WERI-Rb-1 (cell line): ENCODE measurements at regions not wholly inside any gene's neighbourhood (a gene's known extent, or its start where the extent isn't known, plus 50 kb on each side); places are given as distances from the start of the nearest gene placed in this dataset.

ENCODE experiments used
- DNase-seq: peaks from one replicate; pipeline ENCODE4 v3.0.0-alpha.2; 2020
- H3K27ac ChIP-seq: fragments of 250-450 bp; sonication (Bioruptor Pico); 2 replicates; pipeline ENCODE4 v1.5.1; 2020; ENCODE audit warnings: mild to moderate bottlenecking, moderate library complexity
- H3K27me3 ChIP-seq: fragments of 250-450 bp; sonication (Bioruptor Pico); 2 replicates; pipeline ENCODE4 v1.5.1; 2021; ENCODE audit warnings: mild to moderate bottlenecking, low read depth, moderate library complexity; ENCODE audit not compliant: insufficient read depth, severe bottlenecking
- H3K36me3 ChIP-seq: fragments of 250-450 bp; sonication (Bioruptor Pico); 2 replicates; pipeline ENCODE4 v1.5.1; 2020; ENCODE audit warnings: mild to moderate bottlenecking, moderate library complexity
- H3K4me3 ChIP-seq: 2 replicates; pipeline ENCODE4 v1.5.1; 2011; ENCODE audit warnings: low read depth, mild to moderate bottlenecking, control low read depth, low read length
- H3K9me3 ChIP-seq: fragments of 250-450 bp; sonication (Bioruptor Pico); 2 replicates; pipeline ENCODE4 v1.5.1; 2021; ENCODE audit warnings: mild to moderate bottlenecking, moderate library complexity; ENCODE audit not compliant: severe bottlenecking
- CTCF ChIP-seq: IDR thresholded peaks from 2 replicates; pipeline ENCODE4 v1.5.1; 2011; ENCODE audit warnings: low read depth, mild to moderate bottlenecking, control low read depth, inconsistent platforms, low read length

GRCh38 chr4:117610706-117611308 lies 423.5 kb upstream of the NDST3 start:
- DNase-seq, result no peak
- H3K9me3 ChIP-seq, result no peaks in the 10 kb centered on the region
- no peak overlapping the region for H3K4me3 ChIP-seq
- no peaks in the 10 kb centered on the region for H3K36me3 ChIP-seq
- H3K27ac ChIP-seq, result no peak overlapping the region
- H3K27me3 ChIP-seq, result no peaks in the 10 kb centered on the region
- TF ChIP-seq CTCF, result no peak

- Histone ChIP-seq H3K36me3 (no peaks in the 10 kb centered on the region), H3K27me3 (no peaks in the 10 kb centered on the region), H3K9me3 (no peaks in the 10 kb centered on the region), H3K27ac (no peak overlapping the region), H3K4me3 (no peak overlapping the region)
- no peak for TF ChIP-seq CTCF
- no peak for DNase-seq
These were observed 412.6 kb upstream of the NDST3 start for GRCh38 chr4:117621673-117622072.

GRCh38 chr4:117623326-117623725 lies 411.0 kb upstream of the NDST3 start:
- no peak for DNase-seq
- TF ChIP-seq CTCF, result no peak
- Histone ChIP-seq H3K27ac (no peak overlapping the region), H3K27me3 (no peaks in the 10 kb centered on the region), H3K4me3 (no peak overlapping the region), H3K36me3 (no peaks in the 10 kb centered on the region), H3K9me3 (no peaks in the 10 kb centered on the region)

GRCh38 chr4:117626664-117627063 lies 407.6 kb upstream of the NDST3 start:
- DNase-seq, result no peak
- Histone ChIP-seq H3K4me3 (no peak overlapping the region), H3K36me3 (no peaks in the 10 kb centered on the region), H3K27ac (no peak overlapping the region), H3K9me3 (no peaks in the 10 kb centered on the region), H3K27me3 (no peaks in the 10 kb centered on the region)
- no peak for TF ChIP-seq CTCF

GRCh38 chr4:117634716-117635115 lies 399.6 kb upstream of the NDST3 start:
- H3K4me3 ChIP-seq, result no peak overlapping the region
- no peak for TF ChIP-seq CTCF

GRCh38 chr4:117637347-117637746 lies 396.9 kb upstream of the NDST3 start:
- H3K27ac ChIP-seq, result no peak overlapping the region
- DNase-seq, result no peak
- no peaks in the 10 kb centered on the region for H3K27me3 ChIP-seq
- no peaks in the 10 kb centered on the region for H3K36me3 ChIP-seq
- TF ChIP-seq CTCF, result no peak
- no peak overlapping the region for H3K4me3 ChIP-seq
- H3K9me3 ChIP-seq, result no peaks in the 10 kb centered on the region

More at GRCh38 chr4:117634716-117635115, 399.6 kb upstream of the NDST3 start:
- no peaks in the 10 kb centered on the region for H3K36me3 ChIP-seq
- DNase-seq, result no peak
- no peaks in the 10 kb centered on the region for H3K27me3 ChIP-seq
- no peaks in the 10 kb centered on the region for H3K9me3 ChIP-seq
- no peak overlapping the region for H3K27ac ChIP-seq
